ENCODE measurements at regions not wholly inside any gene's neighbourhood (a gene's known extent, or its start where the extent isn't known, plus 50 kb on each side); places are given as distances from the start of the nearest gene placed in this dataset.

DNA sequence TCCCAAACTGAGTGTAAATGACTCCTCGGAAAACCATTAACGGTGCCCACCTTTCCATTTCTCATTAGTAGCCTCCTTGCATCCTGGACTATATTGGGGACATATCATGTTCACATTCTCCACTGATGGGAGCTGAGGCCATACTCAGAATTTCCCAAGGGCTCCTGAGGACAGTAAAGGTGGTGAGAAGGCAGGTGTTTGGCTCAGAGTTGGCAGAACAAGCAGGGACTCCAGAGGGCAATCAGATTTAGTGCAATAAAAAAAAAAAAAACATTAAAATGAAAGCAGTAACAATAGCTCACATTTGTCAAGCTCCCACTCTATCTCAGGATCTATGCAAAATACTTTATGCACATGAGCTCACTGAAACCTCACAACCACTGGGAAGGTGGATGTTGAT is 401.4 kb downstream of the MAFB start:
- TF ChIP-seq CTCF (conservative IDR thresholded peaks at IDR 0.05; ENCODE audit: low read depth, low read length) (no peak), EZH2 (IDR thresholded peaks at IDR 0.05; ENCODE audit: low read length, unreplicated experiment) (no peak)
